ENCODE measurements at regions not wholly inside any gene's neighbourhood (a gene's known extent, or its start where the extent isn't known, plus 50 kb on each side); places are given as distances from the start of the nearest gene placed in this dataset.

GRCh38 chr4:133003169-133003568 lies 145.9 kb upstream of the PCDH10 start:
- no peak for TF ChIP-seq CTCF (IDR thresholded peaks at IDR 0.05)
- no peak for TF ChIP-seq POLR2A (IDR thresholded peaks at IDR 0.05)
- TF ChIP-seq EP300 (IDR thresholded peaks at IDR 0.05; ENCODE audit: low read depth), result no peak
